ENCODE measurements at regions not wholly inside any gene's neighbourhood (a gene's known extent, or its start where the extent isn't known, plus 50 kb on each side); places are given as distances from the start of the nearest gene placed in this dataset.
"Not testable (repeated sequence)": the region's sequence is repeated elsewhere in the genome, so short reads cannot be mapped to it uniquely, and the experiment has no call there.

GRCh38 chr1:83386946-83387345 is 612.0 kb downstream of the TTLL7 start:
- not testable (repeated sequence) for DNase-seq (ENCODE audit: low read depth)

DNA sequence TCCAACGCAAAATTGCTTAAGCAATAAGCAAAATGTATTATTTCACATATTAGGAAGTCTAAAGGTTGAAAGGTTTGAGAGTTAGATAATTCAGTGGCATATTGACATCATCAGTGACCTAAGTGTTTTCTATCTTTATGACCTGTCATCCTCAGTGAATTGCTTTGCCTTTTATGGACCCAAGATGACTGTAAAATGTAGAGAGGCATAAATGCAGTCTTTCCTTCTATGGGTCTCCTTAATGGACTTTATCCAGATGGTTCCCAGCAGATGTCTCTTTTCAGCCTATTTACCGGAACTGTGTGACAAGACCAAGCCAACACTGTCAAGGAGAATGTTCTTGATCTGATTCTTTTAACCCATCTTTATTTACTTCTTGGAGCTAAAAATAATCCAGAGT is 615.8 kb downstream of the TTLL7 start:
- not testable (repeated sequence) for DNase-seq (ENCODE audit: low read depth)

- DNase-seq (ENCODE audit: low read depth), result not testable (repeated sequence)
Observed at GRCh38 chr1:83373018-83373417, 625.9 kb downstream of the TTLL7 start.

DNA sequence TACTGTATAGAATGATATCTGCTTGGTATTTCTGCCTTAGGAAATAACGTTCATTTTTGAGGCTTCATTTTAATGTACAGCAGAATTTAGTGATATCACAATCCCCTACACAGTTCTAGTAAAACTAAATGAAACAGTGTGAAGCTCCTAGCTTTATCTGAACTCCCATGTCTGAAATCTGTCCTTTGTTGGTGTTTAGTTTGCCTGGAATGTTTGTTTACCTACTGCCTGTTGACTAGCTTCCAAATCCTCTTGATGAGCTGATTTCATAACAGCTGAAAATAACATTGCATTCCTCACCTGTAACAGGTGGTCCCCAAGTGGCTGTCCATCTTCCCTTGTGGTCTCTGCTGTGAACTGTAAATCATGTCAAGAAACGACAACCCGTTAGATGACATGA is 629.1 kb downstream of the TTLL7 start:
- not testable (repeated sequence) for DNase-seq (ENCODE audit: low read depth)

DNA sequence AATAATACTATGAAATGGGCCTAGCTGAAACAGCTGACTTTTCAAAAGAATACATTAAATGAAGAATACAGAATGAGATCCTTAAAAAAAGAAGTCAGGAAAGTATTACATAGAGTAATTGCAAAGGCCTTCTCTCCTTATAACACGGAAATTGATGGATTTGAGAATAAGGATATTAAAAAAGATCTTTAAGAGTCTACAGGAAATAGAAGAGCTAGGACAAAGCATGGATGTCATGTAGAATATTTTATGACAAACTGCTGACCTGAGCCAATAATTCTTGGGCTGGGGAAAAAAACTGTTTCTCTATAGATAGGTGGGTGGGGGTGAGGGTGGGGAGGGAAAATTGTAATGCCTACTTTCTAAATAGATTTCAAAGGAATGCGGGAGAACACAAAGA is 633.6 kb downstream of the TTLL7 start:
- DNase-seq (ENCODE audit: low read depth), result not testable (repeated sequence)

- not testable (repeated sequence) for DNase-seq (ENCODE audit: low read depth)
Observed at GRCh38 chr1:83345375-83345774, 653.6 kb downstream of the TTLL7 start.

DNA sequence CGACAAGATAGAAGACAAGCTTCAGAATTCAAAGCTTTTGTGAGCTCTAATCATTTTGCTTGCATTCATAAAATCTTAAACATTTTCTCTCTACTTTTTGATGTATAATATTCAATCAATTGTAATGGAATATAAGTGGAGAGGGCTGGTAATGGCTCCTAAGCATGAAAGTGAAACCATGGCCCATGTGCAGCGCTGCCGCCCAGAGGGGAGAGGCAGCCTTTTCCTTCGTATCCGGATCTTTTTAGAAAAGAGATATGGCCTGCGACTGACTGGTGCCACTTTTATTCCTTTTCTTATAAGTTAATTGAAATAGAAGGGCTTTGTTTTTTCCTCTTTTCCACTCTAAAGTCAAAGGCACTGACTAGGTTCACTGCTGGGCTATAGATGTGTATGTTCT is 655.2 kb downstream of the TTLL7 start:
- not testable (repeated sequence) for DNase-seq (ENCODE audit: low read depth)

- not testable (repeated sequence) for DNase-seq (ENCODE audit: low read depth)
Observed at GRCh38 chr1:83342995-83343394, 655.9 kb downstream of the TTLL7 start.

- DNase-seq (ENCODE audit: low read depth), result not testable (repeated sequence)
Observed at GRCh38 chr1:83332308-83332707, 666.6 kb downstream of the TTLL7 start.

- no peak for DNase-seq (ENCODE audit: low read depth)
Observed at GRCh38 chr1:83318366-83318765, 680.6 kb downstream of the TTLL7 start.

- DNase-seq (ENCODE audit: low read depth), result not testable (repeated sequence)
Observed at GRCh38 chr1:83315446-83315845, 683.5 kb downstream of the TTLL7 start.

- not testable (repeated sequence) for DNase-seq (ENCODE audit: low read depth)
Observed at GRCh38 chr1:83310161-83310560, 688.8 kb downstream of the TTLL7 start.

DNA sequence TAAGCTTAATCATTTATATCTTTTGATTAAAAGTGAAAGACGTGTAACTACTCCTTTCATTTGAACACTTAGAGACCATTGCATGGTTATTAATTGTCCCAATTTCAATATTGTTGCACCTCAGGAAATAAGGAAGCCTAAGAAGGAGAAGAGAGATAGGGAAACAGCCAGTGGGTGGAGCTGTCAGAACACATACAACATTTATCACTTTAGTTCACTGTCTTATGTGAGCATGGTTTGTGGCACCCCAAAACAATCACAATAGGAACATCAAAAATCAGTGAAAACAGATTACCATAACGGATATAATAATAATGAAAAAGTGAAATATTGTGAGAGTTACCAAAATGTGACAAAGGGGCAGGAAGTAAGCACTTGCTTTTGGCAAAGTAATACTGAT is 689.9 kb downstream of the TTLL7 start:
- DNase-seq (ENCODE audit: low read depth), result not testable (repeated sequence)

DNA sequence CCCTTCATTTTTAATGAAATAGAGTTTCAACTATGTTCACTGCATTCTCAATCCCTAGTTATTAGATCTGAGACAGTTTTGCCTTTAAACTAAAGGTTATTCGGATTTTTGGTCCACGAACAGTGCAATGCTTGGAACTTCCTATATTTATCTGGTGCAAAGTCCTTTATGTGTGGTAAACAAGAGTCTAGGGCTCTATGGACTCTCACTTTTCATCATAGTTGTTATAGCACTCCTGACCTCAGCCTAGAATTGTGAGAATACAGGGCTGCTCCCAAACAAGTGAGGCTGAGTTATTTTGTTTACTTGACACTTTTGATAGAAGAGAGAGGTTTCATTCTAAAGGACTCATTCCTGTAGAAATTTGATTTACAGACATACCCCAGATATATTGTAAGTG is 692.1 kb downstream of the TTLL7 start:
- not testable (repeated sequence) for DNase-seq (ENCODE audit: low read depth)

DNA sequence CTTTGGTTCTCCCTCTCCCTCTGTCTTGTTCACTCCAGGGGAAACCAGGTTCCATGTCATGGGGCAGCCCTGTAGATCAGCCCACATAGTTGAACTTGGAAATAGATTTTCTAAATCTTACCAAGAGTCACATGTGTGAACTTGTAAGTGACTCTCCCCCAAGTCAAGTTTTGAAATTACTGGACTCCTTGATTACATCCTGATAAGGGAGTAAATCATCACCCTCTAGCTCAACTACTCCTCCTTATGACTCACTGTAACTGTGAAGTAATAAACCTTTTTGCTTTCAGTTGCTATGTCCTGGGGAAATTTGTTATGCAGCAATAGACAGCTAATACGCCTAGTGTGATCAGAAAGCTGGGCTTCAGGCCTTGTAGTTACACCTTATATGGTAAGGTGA is 703.3 kb downstream of the TTLL7 start:
- DNase-seq (ENCODE audit: low read depth), result not testable (repeated sequence)

- DNase-seq (ENCODE audit: low read depth), result not testable (repeated sequence)
Observed at GRCh38 chr1:83287391-83287790, 711.5 kb downstream of the TTLL7 start.

- DNase-seq (ENCODE audit: low read depth), result not testable (repeated sequence)
Observed at GRCh38 chr1:83274656-83275055, 724.3 kb downstream of the TTLL7 start.

DNA sequence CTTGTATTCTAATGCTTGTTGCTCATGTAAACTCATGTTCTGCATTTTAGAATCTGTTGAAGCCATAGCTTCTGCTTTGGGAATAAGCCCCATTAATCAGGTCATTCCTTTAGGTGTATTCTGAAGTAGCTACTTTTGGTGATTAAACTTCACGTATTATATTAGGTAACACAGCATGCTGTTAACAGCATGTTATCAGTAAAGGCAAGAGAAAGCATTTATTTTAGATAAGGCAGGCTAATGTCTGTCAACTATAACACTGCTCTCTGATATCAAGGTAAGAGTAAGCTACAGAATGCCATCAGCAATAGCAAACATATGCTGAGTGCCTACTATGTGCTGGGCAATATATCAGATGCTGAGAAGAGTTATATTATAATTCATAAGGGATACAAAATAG is 726.4 kb downstream of the TTLL7 start:
- not testable (repeated sequence) for DNase-seq (ENCODE audit: low read depth)

GRCh38 chr1:83271834-83272233 is 727.1 kb downstream of the TTLL7 start:
- not testable (repeated sequence) for DNase-seq (ENCODE audit: low read depth)

DNA sequence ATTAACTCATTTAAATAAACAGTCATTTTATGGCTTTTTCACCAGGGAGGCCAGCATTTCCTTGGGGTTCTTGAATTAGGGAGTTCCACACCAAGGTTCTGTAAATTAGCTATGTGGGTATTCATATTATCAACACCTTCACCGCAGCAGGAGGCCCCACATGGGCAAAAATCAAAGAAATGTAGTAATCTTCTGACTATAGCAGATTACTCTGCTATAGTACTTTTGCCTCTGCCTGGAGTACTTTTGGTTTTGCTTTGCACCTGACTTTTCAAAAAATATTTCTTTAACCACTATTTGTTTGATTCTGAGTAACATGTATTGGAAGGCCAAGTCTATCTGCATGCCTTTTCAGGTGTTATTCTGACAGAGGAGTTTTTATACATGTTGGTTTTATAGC is 728.1 kb downstream of the TTLL7 start:
- DNase-seq (ENCODE audit: low read depth), result not testable (repeated sequence)

- DNase-seq (ENCODE audit: low read depth), result not testable (repeated sequence)
Observed at GRCh38 chr1:83263808-83264207, 735.1 kb downstream of the TTLL7 start.

DNA sequence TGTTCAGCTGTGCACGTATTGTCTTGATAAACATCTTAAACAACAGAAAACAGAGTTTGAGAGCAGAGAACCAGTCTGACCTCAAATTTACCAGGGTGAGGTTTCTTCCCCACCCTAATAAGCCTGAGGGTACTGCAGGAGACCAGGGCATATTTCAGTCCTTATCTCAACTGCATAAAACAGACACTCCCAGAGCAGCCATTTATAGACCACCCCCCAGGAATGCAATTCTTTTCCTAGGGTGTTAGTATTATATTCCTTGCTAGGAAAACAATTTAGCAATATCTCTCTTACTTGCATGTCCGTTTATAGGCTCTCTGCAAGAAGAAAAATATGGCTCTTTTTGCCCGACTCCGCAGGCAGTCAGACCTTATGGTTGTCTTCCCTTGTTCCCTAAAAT is 747.2 kb downstream of the TTLL7 start:
- not testable (repeated sequence) for DNase-seq (ENCODE audit: low read depth)

GRCh38 chr1:83246780-83247179 is 752.2 kb downstream of the TTLL7 start:
- not testable (repeated sequence) for DNase-seq (ENCODE audit: low read depth)

DNA sequence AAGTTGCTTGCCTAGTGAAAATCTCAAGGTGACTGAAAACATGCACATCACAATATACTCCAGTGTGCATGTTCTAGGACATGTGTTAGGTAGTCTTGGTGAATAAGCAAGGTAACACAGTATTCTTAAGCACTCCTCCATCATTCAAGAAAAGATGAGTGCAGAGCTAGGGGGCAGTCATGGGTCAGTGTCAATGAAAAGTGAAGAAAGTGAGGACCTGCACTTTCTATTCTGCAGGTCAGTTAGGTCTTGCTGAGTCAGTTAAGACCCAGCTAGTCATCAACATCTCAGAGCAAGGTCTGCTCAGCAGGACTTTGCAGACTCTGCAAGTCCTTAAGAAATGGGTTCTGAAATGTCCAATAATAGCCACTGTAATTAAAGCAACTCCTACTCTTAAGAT is 754.1 kb downstream of the TTLL7 start:
- DNase-seq (ENCODE audit: low read depth), result not testable (repeated sequence)

- DNase-seq (ENCODE audit: low read depth), result not testable (repeated sequence)
Observed at GRCh38 chr1:83239568-83239967, 759.4 kb downstream of the TTLL7 start.
